Mesodermal cell (in vitro differentiated cells): ENCODE measurements at regions not wholly inside any gene's neighbourhood (a gene's known extent, or its start where the extent isn't known, plus 50 kb on each side); places are given as distances from the start of the nearest gene placed in this dataset.

Experiments used
- H3K27ac ChIP-seq: 2 replicates; pipeline ENCODE4 v1.7.0; 2013; ENCODE audit warnings: mild to moderate bottlenecking, low read depth, low read length, moderate library complexity; ENCODE audit not compliant: severe bottlenecking
- H3K36me3 ChIP-seq: 2 replicates; pipeline ENCODE4 v1.7.1; 2013; ENCODE audit warnings: mild to moderate bottlenecking, low read length, moderate library complexity; ENCODE audit not compliant: control insufficient read depth, insufficient read depth
- H3K4me1 ChIP-seq: one replicate; pipeline ENCODE4 v1.7.1; 2013; ENCODE audit warnings: mild to moderate bottlenecking, low read length; ENCODE audit not compliant: insufficient read depth, control insufficient read depth, poor library complexity, severe bottlenecking
- H3K4me3 ChIP-seq: 2 replicates; pipeline ENCODE4 v1.7.0; 2013; ENCODE audit warnings: low read length, control low read depth, mild to moderate bottlenecking; ENCODE audit not compliant: insufficient read depth, poor library complexity, severe bottlenecking; ENCODE audit errors: extremely low read depth
- H3K9me3 ChIP-seq: 2 replicates; pipeline ENCODE4 v1.7.1; 2013; ENCODE audit warnings: mild to moderate bottlenecking, low read length, moderate library complexity; ENCODE audit not compliant: control insufficient read depth
- WGBS, 2 experiments: methylation state at CpG; one replicate each; pipeline ENCODE4 v1.1.5; 2013; ENCODE audit warnings: missing lambda C conversion rate in 2 of 2; ENCODE audit not compliant: insufficient coverage in 2 of 2; 5-methylcytosine and 5-hydroxymethylcytosine counted together

DNA sequence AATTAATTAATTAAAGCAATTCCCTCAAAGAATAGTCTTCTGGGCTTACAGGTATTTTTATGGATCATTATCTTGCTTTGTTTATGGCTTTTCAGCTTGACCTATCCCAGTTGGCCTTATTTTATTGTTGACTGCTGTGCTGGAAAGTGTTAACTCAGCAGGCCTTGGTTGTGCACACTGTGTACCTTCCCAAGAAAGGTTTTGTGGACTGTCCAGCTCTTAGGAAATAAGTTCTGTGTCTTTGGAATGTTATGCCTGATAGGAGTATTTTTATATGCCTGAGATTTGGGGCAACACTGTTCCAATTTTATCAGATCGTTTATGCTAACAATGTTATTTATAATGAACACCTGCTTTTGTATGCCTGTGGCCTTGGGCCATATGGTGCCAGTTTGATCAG lies 671.9 kb upstream of the ZNF804A start:
- Histone ChIP-seq H3K4me1 (no peaks in the 10 kb centered on the region), H3K27ac (no peak overlapping the region), H3K9me3 (no peaks in the 10 kb centered on the region), H3K36me3 (no peaks in the 10 kb centered on the region), H3K4me3 (no peak overlapping the region)
- no CpG with 5 or more reads among the region's 1 CpG for WGBS, 2 experiments

- Histone ChIP-seq H3K9me3 (no peaks in the 10 kb centered on the region), H3K36me3 (no peaks in the 10 kb centered on the region), H3K4me1 (no peaks in the 10 kb centered on the region), H3K4me3 (no peak overlapping the region), H3K27ac (no peak overlapping the region)
- 76 to 97% methylated on average over 2 to 4 of the region's 4 CpGs for WGBS, 2 experiments
Observed at GRCh38 chr2:183927406-183928325, 670.7 kb upstream of the ZNF804A start.

GRCh38 chr2:183935005-183935404 lies 663.3 kb upstream of the ZNF804A start:
- no peaks in the 10 kb centered on the region for H3K9me3 ChIP-seq
- no peak overlapping the region for H3K4me3 ChIP-seq
- H3K36me3 ChIP-seq, result no peaks in the 10 kb centered on the region
- WGBS, 2 experiments, result 100% methylated on average over 2 of the region's 3 CpGs
- no peak overlapping the region for H3K27ac ChIP-seq
- no peaks in the 10 kb centered on the region for H3K4me1 ChIP-seq

DNA sequence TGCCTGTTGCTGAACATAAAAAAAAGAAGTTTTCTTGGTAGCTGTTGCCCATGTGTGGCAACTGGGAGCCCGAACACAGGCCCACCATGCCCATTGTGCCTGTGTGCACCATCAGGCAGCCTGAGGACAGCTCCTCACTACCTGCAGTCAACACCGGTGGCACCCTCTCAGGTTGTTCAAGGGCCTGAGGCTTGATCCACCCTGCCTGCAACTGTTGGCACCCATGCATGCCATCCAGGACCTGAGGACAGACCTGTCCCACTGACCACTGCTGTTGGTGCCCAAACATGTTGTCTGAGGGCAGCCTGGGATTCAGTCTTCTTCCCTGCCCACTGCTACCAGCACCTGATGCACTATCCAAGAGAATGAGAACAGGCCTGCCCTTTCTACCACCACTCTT lies 661.1 kb upstream of the ZNF804A start:
- no peaks in the 10 kb centered on the region for H3K4me1 ChIP-seq
- H3K9me3 ChIP-seq, result no peaks in the 10 kb centered on the region
- H3K36me3 ChIP-seq, result no peaks in the 10 kb centered on the region
- no peak overlapping the region for H3K27ac ChIP-seq
- no peak overlapping the region for H3K4me3 ChIP-seq
- WGBS, 2 experiments, result 73 to 82% methylated on average over 1 of the region's 2 CpGs

DNA sequence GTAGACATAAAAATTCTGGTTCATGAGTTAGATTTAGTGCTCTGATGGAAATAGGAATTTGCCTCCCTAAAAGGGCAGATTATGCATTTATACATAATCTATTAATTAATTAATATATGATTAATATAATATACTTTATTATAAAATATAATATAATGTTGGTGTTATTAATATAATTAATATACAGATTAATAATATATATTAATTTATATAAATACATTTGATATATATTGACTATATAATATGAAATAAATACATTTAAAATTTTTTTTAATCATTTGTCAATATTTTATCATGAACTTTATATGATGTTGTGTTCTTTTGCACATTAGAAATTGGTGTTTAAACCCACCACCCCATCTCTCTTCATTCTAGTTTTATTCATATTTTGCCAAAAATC lies 652.1 kb upstream of the ZNF804A start:
- Histone ChIP-seq H3K4me1 (no peaks in the 10 kb centered on the region), H3K9me3 (no peaks in the 10 kb centered on the region), H3K27ac (no peak overlapping the region), H3K4me3 (no peak overlapping the region), H3K36me3 (no peaks in the 10 kb centered on the region)

DNA sequence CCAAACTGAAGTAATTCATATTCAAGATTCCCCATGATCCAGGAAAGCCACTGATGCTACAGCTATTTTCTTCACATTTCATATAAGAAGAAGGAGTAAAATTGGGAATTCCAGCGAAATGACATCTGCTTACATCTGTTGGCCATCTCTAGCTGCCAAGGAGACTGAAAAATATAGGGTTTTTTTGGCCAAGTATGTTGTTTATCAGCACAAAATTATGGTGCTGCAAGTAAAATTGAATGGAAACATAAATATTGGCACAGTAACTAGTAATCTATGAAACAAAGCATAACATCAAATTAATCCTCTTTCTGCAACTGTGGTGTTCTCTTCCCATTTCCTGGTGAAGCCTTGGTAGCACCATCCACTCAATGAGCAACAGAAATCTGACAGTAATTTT lies 649.5 kb upstream of the ZNF804A start:
- H3K4me3 ChIP-seq, result no peak overlapping the region
- 100% methylated on average over 1 of the region's 1 CpG; no CpG with 5 or more reads in 1 of the 2 experiments for WGBS, 2 experiments
- no peaks in the 10 kb centered on the region for H3K36me3 ChIP-seq
- no peaks in the 10 kb centered on the region for H3K9me3 ChIP-seq
- H3K27ac ChIP-seq, result no peak overlapping the region
- H3K4me1 ChIP-seq, result no peaks in the 10 kb centered on the region

DNA sequence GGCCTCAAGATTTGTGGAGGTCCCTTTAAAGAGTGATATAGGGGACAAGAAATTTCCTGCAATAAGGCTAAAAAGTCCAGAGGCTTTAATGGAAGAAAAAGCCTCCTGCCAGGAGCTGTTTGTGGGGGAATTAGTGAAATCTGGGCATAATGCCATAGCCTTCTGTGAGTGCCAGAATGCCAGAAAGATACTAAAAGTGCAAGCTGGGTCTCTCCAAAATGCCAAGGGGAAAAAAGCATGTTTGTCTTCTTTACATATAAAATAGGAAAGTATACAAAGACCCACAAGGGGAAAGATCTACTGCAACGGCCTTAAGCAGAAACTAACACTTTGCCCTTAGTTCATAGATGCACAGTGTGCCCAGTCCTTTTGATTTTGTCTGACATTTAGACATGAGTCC lies 647.7 kb upstream of the ZNF804A start:
- no peaks in the 10 kb centered on the region for H3K4me1 ChIP-seq

GRCh38 chr2:183951630-183952029 lies 646.7 kb upstream of the ZNF804A start:
- H3K36me3 ChIP-seq, result no peaks in the 10 kb centered on the region
- H3K4me1 ChIP-seq, result no peaks in the 10 kb centered on the region
- no peak overlapping the region for H3K27ac ChIP-seq
- 100% methylated on average over 1 of the region's 2 CpGs for WGBS, 2 experiments
- no peaks in the 10 kb centered on the region for H3K9me3 ChIP-seq
- H3K4me3 ChIP-seq, result no peak overlapping the region

More for the DNA sequence above, 647.7 kb upstream of the ZNF804A start:
- WGBS, 2 experiments, result no CpG with 5 or more reads among the region's 1 CpG
- Histone ChIP-seq H3K36me3 (no peaks in the 10 kb centered on the region), H3K9me3 (no peaks in the 10 kb centered on the region), H3K4me3 (no peak overlapping the region), H3K27ac (no peak overlapping the region)

DNA sequence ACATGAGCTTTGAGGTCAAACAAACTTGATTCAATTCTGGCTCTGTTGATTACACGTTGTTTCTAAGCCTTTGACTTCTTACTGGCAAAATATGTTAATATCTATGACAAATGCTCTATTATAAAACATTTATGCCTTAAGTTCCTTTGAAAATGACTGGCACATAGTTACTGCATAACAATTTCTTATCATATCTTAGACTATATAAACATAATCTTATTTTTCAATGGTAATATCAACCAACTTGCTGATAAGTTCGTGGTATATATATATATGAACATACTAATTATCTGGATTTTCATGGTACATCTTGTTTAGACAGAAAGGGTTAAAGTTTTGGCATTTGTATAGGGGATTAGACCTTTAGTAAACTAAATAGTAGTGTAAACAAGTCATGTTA lies 645.6 kb upstream of the ZNF804A start:
- Histone ChIP-seq H3K9me3 (no peaks in the 10 kb centered on the region), H3K4me1 (no peaks in the 10 kb centered on the region), H3K4me3 (no peak overlapping the region), H3K36me3 (no peaks in the 10 kb centered on the region), H3K27ac (no peak overlapping the region)
- no CpG with 5 or more reads among the region's 2 CpGs for WGBS, 2 experiments

- Histone ChIP-seq H3K27ac (no peak overlapping the region), H3K36me3 (no peaks in the 10 kb centered on the region), H3K4me3 (no peak overlapping the region), H3K9me3 (no peaks in the 10 kb centered on the region), H3K4me1 (no peaks in the 10 kb centered on the region)
- no CpG with 5 or more reads among the region's 1 CpG for WGBS, 2 experiments
Observed at GRCh38 chr2:183963609-183964008, 634.7 kb upstream of the ZNF804A start.

DNA sequence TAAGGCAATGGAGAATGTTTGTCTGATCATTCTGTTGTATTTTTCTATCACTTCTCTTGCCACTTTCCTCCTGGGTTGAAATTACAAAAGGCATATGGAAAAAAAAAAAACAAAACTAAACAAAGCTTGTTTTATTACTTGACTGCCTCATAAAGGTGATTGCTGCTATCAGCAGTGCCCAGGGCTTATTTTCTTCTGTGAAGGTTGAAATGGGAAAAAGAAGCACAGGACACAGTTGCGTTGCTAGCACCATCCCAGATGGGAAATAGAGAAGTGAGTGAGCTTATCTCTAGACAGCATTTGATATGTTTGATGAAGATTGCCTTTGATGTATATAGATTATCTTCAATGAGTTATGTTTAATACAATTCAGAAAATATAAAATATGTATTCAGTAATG lies 633.8 kb upstream of the ZNF804A start:
- no peak overlapping the region for H3K27ac ChIP-seq

More for the DNA sequence above, 633.8 kb upstream of the ZNF804A start:
- H3K4me3 ChIP-seq, result no peak overlapping the region
- H3K4me1 ChIP-seq, result no peaks in the 10 kb centered on the region
- H3K36me3 ChIP-seq, result no peaks in the 10 kb centered on the region
- WGBS, 2 experiments, result 100% methylated on average over 1 of the region's 1 CpG
- H3K9me3 ChIP-seq, result no peaks in the 10 kb centered on the region
